SKM-1 (cell line): ENCODE measurements at regions not wholly inside any gene's neighbourhood (a gene's known extent, or its start where the extent isn't known, plus 50 kb on each side); places are given as distances from the start of the nearest gene placed in this dataset.

Source experiments
- DNase-seq: peaks from one replicate; lab custom pipeline; 2025; ENCODE audit not compliant: unreplicated experiment; lab: John Stamatoyannopoulos, UW

- no peak for DNase-seq
Measured at GRCh38 chr16:76899767-76900166, 291.2 kb upstream of the MON1B start.

- DNase-seq: no peak
Measured at GRCh38 chr16:76900285-76901263, 290.4 kb upstream of the MON1B start.

GRCh38 chr16:76906552-76906951, 284.4 kb upstream of the MON1B start:
- DNase-seq: no peak

GRCh38 chr16:76910931-76911330, 280.1 kb upstream of the MON1B start:
- no peak for DNase-seq

GRCh38 chr16:76913046-76913445, 277.9 kb upstream of the MON1B start:
- no peak for DNase-seq

DNA sequence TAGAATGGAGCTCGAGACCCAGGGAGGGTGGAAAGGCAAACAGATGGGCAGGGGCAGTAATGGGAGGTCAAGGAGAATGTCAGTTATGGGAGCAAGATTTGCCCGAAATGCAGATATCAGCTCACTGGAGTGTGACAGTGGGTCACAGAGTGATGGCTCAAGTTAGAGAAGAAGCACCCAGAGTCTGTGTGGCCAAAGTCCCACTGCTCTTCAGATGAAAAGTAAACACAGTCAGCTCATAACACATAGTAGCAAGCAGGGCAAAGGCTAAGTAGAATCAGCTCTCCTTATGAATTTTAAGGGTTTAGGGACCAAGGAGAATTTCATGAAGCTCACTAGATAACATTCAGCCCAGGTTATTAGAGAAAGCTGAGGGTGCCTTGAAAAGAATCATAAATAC, 264.9 kb upstream of the MON1B start:
- no peak for DNase-seq

DNA sequence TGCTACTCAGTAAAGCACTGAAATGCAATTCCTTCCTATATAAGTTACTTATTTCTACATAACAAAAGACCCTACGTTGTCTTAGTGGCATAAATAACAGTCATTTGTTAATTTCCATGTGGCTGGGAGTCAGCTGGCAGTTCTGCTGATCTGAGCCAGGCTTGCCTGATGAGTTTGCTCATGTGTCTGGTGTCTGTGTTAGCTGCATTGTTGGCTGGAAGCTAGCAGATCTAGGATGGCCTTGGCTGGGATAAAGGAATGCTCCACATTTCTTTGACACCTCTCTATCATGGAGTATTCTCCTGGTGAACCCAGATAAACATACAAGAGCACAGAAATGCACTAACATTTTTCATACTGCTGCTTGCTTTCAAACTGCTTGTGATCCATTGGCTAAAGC, 264.4 kb upstream of the MON1B start:
- no peak for DNase-seq

- no peak for DNase-seq
Measured at GRCh38 chr16:76931186-76931585, 259.8 kb upstream of the MON1B start.

DNA sequence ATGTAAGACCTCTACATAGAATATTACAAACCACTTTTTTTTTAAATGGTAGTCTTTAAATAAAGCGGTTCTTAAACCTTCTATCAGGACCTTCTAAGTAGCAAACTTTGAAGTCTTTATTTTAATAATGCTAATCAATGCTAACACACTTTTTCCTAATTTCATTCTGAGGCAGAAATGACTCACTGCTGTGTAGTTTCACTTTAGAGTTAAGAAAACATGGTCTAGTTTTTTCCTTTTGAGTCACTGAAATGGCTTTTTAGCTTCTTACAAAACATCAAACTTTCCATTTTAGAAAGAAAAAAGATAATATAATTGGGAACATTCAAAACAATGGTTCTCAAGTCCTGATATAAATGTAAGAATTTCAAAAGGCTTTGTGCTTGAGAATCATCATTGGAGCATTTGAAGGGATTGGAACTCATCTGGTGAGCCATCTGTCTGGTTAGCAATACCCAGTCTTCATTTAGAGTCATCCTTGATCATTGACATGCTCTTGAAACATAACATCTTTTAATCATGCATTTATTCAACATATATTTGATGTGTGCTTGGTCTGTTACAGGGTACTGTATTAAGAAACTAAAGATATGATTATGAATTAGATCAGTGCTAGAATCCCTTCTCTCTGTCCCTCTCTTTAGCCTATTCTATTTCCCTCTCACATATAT, 258.3 kb upstream of the MON1B start:
- DNase-seq: no peak

DNA sequence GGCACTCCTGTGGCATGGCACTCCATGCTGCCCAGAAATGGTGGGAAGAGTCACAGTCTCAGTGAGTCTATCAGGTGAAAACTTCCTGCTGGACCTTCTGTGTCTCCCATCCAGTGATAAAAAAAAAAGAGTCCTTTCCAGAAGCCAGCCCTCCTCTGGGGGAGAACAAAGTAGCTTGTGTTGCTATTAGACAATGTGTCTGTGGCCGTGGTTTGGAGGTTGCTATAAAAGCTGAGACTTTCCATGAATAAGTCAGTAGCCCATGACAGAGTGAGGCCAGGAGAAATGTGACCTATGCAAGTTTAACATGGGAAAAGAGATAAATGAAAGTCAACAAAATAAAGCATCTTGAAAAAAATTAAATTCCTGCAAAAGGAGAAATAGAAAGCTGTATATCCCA, 250.7 kb upstream of the MON1B start:
- DNase-seq: no peak

DNA sequence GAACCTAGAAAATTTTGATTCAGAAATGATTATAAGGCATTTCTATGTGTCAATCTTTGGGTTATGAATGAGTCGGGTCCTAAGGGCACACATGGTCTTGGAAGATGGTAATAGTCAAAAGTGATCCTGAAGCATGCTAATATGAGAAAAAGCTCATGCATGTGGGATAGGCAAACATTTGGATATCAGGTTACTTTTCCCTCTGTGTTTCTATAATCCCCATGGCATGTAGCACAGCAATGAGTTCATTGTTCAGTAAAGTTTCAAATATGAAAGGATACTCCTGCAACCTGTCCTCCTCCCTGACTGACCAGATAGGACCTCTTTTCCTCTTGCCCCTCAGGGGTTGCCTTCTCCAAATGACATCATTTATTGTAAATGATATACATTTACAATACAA, 249.9 kb upstream of the MON1B start:
- no peak for DNase-seq

GRCh38 chr16:76942089-76942488, 248.9 kb upstream of the MON1B start:
- DNase-seq: no peak

- no peak for DNase-seq
Measured at GRCh38 chr16:76943921-76944320, 247.1 kb upstream of the MON1B start.

DNA sequence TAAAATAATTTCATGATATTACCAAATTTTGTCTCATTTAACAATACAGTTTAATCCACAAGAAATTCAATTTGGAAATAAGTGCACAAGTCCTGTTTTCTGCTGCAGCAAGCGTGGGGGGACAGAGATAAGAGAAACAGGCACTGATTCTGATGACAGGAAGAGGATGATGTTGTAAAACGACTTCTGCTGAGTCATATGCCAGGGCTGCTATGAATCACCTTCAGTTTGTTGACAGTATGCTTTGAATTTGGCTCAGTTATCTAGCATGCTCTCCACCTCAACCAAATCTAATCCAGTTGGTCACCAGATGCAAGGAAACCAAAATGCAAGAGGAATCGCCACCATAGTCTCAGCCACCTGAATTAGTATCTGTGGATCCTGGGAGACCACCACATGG, 244.1 kb upstream of the MON1B start:
- no peak for DNase-seq

DNA sequence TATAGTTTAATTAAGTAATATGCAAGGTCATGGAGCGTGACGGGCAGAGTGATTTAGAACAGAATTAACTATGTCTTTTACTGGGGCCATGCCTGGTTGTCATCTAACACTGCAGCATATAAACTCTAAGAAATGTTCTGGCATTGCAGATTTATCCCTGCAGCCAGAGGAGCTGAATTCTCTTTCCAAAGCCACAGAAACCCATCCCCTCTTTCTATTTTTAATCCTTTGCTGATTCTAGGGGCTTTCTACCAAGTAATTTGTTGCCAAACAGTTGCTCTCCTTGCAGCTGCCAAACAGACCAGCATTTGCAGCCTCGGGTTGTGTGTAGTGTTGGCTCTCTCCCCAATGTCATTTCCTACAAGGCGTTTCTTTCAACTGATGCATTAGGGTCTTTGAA, 243.2 kb upstream of the MON1B start:
- DNase-seq: no peak

- DNase-seq: no peak
Measured at GRCh38 chr16:76955629-76956028, 235.4 kb upstream of the MON1B start.

DNA sequence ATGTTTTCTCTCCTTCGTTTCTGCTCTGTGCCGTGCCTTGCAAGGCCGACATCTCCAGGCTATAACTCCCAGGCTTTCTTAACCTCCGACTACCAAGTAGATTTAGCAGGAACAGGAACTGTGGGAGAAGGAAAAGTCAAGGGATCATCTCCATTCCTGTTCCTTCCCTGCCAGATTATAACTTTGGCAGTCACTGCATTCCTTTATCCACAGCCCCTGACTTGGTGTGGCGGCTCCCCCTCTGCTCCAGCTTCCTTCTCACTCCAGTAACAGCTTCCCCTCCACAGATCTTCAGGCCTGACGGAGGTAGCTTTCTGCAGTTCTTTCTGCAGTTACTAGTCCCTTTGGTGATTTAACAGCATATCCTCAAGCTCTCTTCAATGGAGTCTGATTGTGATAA, 234.6 kb upstream of the MON1B start:
- no peak for DNase-seq

- DNase-seq: no peak
Measured at GRCh38 chr16:76956841-76957240, 234.1 kb upstream of the MON1B start.

DNA sequence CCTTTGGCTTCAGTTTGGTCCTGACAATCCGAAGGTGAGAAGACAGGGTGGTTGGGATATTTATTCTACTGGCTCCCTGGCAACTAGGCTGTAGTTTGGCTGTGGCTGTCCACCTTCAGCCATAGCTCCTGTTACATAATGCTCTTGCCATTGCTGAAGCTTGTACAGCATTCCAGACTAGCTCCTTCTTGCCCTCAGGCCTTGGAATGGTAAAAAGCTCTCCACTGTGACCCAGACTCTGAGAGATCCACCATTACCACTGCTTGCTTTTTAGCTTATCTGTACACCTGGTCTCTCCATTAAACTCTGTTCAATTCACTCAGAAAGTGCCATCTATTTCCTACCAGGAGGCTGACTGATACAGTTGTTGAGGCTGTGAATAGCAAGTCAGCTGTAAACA, 231.8 kb upstream of the MON1B start:
- DNase-seq: no peak

DNA sequence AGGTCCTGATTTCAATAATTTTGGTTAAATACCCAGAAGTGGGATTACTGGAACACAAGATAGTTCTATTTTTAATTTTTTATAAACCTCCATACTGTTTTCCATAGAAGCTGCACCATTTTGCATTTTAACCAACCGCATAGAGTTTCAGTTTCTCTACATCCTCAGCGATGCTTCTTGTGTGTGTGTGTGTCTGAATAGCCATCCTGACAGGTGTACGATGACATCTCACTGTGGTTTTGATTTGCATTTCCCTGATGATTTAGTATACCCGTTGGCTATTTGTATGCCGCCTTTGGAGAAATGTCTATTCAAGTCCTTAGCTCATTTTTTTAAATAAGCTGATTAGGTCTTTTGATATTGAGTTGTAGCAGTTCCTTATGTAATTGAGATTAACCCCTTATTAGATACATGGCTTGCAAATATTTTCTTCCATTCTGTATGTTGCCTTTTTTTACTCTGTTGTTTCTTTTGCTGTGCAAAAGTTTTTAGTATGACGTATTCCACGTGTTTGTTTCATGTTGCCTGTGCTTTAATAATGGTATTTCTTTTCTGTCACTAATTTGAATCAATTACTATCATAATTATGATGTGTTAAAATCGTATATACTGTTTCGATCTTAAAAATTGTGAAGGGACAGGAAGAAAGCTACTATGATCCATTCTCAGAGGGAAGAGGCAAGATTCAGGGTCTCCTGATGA, 227.2 kb upstream of the MON1B start:
- no peak for DNase-seq

GRCh38 chr16:76964464-76965154, 226.4 kb upstream of the MON1B start:
- no peak for DNase-seq
